Ascending aorta (tissue), 2 donors: ENCODE measurements at regions not wholly inside any gene's neighbourhood (a gene's known extent, or its start where the extent isn't known, plus 50 kb on each side); places are given as distances from the start of the nearest gene placed in this dataset.

Experiments used
- DNase-seq, 2 donors: peaks; one replicate each; pipeline ENCODE4 v3.0.0-alpha.2; 2019; ENCODE audit warnings: low spot score in 2 of 2
- H3K27ac ChIP-seq, 2 donors: fragments of 200-600 bp; sonication (generic); one replicate each; pipeline ENCODE4 v1.5.1; 2016 to 2017; ENCODE audit warnings: mild to moderate bottlenecking in 1 of 2
- H3K27me3 ChIP-seq: fragments of 200-600 bp; sonication (generic); one replicate; pipeline ENCODE4 v1.5.1; 2017
- H3K36me3 ChIP-seq, 2 donors: fragments of 200-600 bp; sonication (generic); one replicate each; pipeline ENCODE4 v1.5.1; 2016
- H3K4me1 ChIP-seq, 2 donors: fragments of 200-600 bp; sonication (generic); one replicate each; pipeline ENCODE4 v1.5.1; 2016 to 2017; ENCODE audit warnings: mild to moderate bottlenecking in 1 of 2
- H3K4me3 ChIP-seq, 2 donors: fragments of 200-600 bp; sonication (generic); one replicate each; pipeline ENCODE4 v1.5.1; 2016 to 2017; ENCODE audit warnings: mild to moderate bottlenecking in 1 of 2
- H3K9me3 ChIP-seq, 2 donors: fragments of 200-600 bp; sonication (generic); one replicate each; pipeline ENCODE4 v1.5.1; 2016
- CTCF ChIP-seq, 3 experiments: fragments of 200-600 bp in 2 of 3; fragments of 450-650 bp in 1 of 3; sonication (generic) in 2 of 3; IDR thresholded peaks; one replicate each; pipeline ENCODE4 v1.5.1; 2016 to 2019; ENCODE audit warnings: antibody characterized with exemption in 3 of 3, mild to moderate bottlenecking in 1 of 3, moderate library complexity in 1 of 3
- intact Hi-C: fragments of 100-400 bp; cut with DNase I; formaldehyde crosslinking; loops from one replicate; pipeline ENCODE4 v1.15.1; 2023

GRCh38 chr18:78730546-78730945 is 249.1 kb upstream of the SALL3 start:
- Histone ChIP-seq H3K4me1 (no peaks in the 10 kb centered on the region), H3K4me3 (no peak overlapping the region), H3K27ac (no peak overlapping the region), H3K9me3 (no peaks in the 10 kb centered on the region), H3K27me3 (no peaks in the 10 kb centered on the region), H3K36me3 (no peaks in the 10 kb centered on the region)
- DNase-seq = peak in 1 of 2 donors; percentile 11
- intact Hi-C loops = no loop called here
- TF ChIP-seq CTCF (IDR thresholded peaks at IDR 0.05) = no peak

- Histone ChIP-seq H3K4me3 (no peak overlapping the region), H3K9me3 (no peaks in the 10 kb centered on the region), H3K4me1 (no peaks in the 10 kb centered on the region), H3K27ac (no peak overlapping the region), H3K36me3 (no peaks in the 10 kb centered on the region), H3K27me3 (no peaks in the 10 kb centered on the region)
- intact Hi-C loops = no loop called here
- no peak for TF ChIP-seq CTCF (IDR thresholded peaks at IDR 0.05)
- no peak for DNase-seq
Measured at GRCh38 chr18:78731016-78731397, 248.6 kb upstream of the SALL3 start.

- H3K4me1 ChIP-seq = no peaks in the 10 kb centered on the region
- DNase-seq = peak in 1 of 2 donors; percentile 35
- no peak overlapping the region for H3K4me3 ChIP-seq
- no peaks in the 10 kb centered on the region for H3K27me3 ChIP-seq
- no peaks in the 10 kb centered on the region for H3K9me3 ChIP-seq
- TF ChIP-seq CTCF (IDR thresholded peaks at IDR 0.05) = no peak
- no peak overlapping the region for H3K27ac ChIP-seq
- intact Hi-C loops = no loop called here
- no peaks in the 10 kb centered on the region for H3K36me3 ChIP-seq
Measured at GRCh38 chr18:78731398-78732032, 248.1 kb upstream of the SALL3 start.

GRCh38 chr18:78732273-78733210 is 247.1 kb upstream of the SALL3 start:
- DNase-seq = peak in 1 of 2 donors; percentile 49
- no peak overlapping the region for H3K4me3 ChIP-seq
- H3K36me3 ChIP-seq = no peaks in the 10 kb centered on the region
- H3K4me1 ChIP-seq = no peaks in the 10 kb centered on the region
- intact Hi-C loops = no loop called here
- no peak overlapping the region for H3K27ac ChIP-seq
- H3K27me3 ChIP-seq = no peaks in the 10 kb centered on the region
- TF ChIP-seq CTCF (IDR thresholded peaks at IDR 0.05) = no peak
- no peaks in the 10 kb centered on the region for H3K9me3 ChIP-seq

- Histone ChIP-seq H3K36me3 (no peaks in the 10 kb centered on the region), H3K27ac (no peak overlapping the region), H3K9me3 (no peaks in the 10 kb centered on the region), H3K4me3 (no peak overlapping the region), H3K27me3 (no peaks in the 10 kb centered on the region), H3K4me1 (no peaks in the 10 kb centered on the region)
- intact Hi-C loops = no loop called here
- peak in 1 of 2 donors; percentile 40 for DNase-seq
- TF ChIP-seq CTCF (IDR thresholded peaks at IDR 0.05) = no peak
Measured at GRCh38 chr18:78733762-78734613, 245.6 kb upstream of the SALL3 start.
